Lower leg skin (tissue), 3 donors: ENCODE measurements at regions not wholly inside any gene's neighbourhood (a gene's known extent, or its start where the extent isn't known, plus 50 kb on each side); places are given as distances from the start of the nearest gene placed in this dataset.

Source experiments
- CTCF ChIP-seq, 3 donors: fragments of 450-650 bp; IDR thresholded peaks; one replicate each; pipeline ENCODE4 v1.5.1; 2016; ENCODE audit warnings: antibody characterized with exemption in 3 of 3, mild to moderate bottlenecking in 3 of 3, moderate library complexity in 2 of 3
- POLR2A ChIP-seq, 2 donors: fragments of 450-650 bp; IDR thresholded peaks; one replicate each; pipeline ENCODE4 v1.6.1; 2016 to 2017; ENCODE audit warnings: antibody characterized with exemption in 2 of 2, mild to moderate bottlenecking in 1 of 2, moderate library complexity in 1 of 2

GRCh38 chr5:74419468-74419867 is 221.1 kb downstream of the ENC1 start:
- TF ChIP-seq POLR2A (IDR thresholded peaks at IDR 0.05): no peak
- no peak for TF ChIP-seq CTCF (IDR thresholded peaks at IDR 0.05)
